GM21360 (cell line): ENCODE measurements at regions not wholly inside any gene's neighbourhood (a gene's known extent, or its start where the extent isn't known, plus 50 kb on each side); places are given as distances from the start of the nearest gene placed in this dataset.

ENCODE experiments used
- ATAC-seq: cut with Tn5 transposase; IDR thresholded peaks from one replicate; pipeline ENCODE4 v1.9.1; 2021; ENCODE audit warnings: mild to moderate bottlenecking, moderate library complexity; ENCODE audit not compliant: unreplicated experiment

DNA sequence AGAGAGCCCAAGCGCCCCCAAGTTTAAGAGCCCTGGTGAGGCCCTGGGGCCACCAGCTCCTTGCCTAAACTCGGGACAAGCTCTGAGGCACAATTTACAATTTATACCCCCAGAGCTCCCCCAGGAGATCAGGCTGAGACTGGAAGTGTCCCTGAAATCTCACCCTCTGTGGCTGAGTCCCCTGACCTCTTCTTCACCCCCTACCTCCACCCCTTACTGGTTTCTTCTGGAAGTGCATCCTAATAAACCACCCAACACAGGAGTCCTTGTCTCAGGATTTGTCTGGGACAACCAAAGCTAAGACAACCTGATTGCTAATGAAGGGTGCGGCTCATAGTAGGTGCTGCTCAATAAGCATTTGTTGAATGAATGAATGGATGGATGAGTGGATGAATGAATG lies 206.4 kb downstream of the BCL11B start:
- ATAC-seq, result no peak

DNA sequence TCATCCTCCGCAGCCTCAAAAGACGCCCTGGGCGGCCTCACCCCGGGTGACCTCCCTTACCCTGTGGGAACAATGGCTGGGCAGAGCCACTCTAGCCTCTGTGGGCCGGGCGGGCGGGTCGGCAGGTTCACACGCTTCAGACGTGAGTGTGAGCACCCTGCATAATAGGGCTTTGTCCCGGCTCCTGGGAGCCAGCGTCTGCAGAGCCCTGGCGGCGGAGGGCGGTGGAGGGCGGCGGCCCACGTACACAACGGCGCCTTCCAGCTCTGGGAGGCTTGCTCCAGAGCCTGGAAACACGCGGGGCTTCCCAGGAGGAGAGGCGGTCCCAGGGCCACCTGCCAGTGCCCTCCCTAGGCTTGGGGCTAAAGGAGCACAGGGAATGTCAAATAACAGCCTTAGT lies 205.6 kb downstream of the BCL11B start:
- ATAC-seq, result no peak

GRCh38 chr14:99067141-99067920 lies 204.7 kb downstream of the BCL11B start:
- no peak for ATAC-seq

GRCh38 chr14:99067927-99068326 lies 204.1 kb downstream of the BCL11B start:
- ATAC-seq, result no peak

DNA sequence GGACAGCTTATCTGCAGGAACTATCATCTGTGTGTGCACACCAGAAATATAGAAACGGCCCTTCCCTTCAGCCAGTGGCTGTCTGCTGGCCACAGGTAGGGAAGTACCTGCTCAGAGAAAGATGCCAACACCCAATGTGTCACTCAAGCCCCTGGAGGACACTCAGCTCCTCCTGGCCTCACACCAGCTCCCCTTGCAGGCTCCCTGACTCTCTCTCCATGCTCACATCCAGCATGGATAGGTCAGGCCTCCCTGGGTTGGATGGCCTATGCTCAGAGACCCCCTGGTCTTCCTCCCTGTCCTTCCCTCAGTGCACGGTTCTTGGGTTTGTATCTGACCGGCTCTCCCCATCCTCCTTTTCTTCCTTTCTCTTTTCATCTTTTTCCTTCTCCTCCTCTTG lies 202.1 kb downstream of the BCL11B start:
- no peak for ATAC-seq

DNA sequence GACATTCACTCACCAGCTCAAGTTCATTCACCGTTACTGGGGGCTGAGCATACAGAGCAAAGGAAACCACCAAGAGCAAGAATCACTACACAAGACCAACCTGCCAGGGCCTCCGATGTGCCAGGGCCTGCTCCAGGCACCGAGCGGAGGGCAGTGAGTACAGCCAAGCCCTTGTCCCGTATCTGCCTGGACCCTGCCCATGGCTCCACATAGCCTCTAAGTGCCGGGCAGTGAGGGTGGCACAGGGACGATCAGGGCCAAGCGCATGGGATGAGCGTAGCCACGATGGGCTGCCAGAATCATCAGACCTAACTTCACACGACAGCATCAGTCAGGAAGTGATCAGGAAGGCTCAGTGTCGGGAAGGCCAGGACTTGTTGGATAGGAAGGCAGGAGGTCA lies 199.6 kb downstream of the BCL11B start:
- no peak for ATAC-seq

- ATAC-seq, result no peak
Measured at GRCh38 chr14:99072956-99073355, 199.0 kb downstream of the BCL11B start.

DNA sequence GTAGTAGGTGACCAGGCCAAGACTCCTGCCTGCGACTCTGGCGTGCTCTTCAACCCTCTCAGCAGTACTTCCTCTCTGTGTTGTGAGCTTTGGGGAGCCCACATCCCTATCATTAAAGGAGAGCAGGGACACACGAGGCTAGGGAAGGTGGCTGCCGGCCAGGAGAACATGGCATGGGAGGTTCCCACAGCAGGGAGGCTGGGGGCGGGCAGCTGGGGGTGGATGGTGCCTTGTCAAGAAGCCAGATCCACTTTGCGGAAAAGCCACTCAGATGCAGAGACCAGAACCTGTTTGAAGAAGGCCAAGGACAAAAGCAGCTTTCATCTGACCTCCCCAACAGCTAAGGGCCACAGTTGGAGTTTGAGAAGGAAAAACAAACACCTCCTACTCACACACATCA lies 198.6 kb downstream of the BCL11B start:
- ATAC-seq, result no peak

DNA sequence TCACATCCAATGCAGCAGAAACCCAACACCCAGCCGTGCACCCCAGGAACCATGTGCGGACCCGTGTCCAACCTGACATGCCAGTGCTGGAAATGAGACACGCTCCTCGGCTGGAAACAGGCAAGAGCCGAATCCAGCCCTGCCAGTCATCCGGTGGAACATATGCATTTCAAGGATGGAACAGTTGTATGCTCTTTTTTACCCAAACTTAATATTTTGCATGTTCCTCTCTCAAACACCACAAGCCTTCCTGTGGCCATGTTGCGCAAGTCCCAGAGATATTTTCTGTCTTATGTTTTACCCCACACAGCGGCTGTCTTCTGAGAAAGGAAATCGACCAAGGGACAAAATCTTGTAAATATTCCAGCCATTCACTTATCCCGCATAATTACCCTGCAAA lies 196.9 kb downstream of the BCL11B start:
- ATAC-seq, result no peak

- no peak for ATAC-seq
Measured at GRCh38 chr14:99075771-99076375, 196.1 kb downstream of the BCL11B start.

GRCh38 chr14:99077076-99077843 lies 194.7 kb downstream of the BCL11B start:
- no peak for ATAC-seq

- ATAC-seq, result no peak
Measured at GRCh38 chr14:99077844-99078236, 194.2 kb downstream of the BCL11B start.

DNA sequence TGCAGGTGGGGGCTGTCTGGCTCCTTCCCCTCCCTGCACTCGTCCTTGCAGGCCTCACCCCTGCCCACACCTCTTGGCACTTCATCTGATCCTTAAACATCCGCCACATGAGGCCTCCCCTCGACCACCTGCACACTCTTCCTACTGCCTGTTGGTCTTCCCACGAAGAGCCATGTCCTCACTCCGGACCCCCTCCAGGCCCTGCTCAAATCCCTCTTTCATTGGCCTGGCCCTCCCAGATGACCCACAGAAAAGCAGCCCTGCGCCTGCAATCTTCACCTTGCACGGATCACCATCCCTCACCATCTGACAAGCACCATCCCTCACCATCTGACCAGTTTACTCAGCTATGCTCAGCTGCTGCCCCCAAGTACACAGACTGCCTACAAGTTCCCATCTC lies 193.6 kb downstream of the BCL11B start:
- no peak for ATAC-seq

DNA sequence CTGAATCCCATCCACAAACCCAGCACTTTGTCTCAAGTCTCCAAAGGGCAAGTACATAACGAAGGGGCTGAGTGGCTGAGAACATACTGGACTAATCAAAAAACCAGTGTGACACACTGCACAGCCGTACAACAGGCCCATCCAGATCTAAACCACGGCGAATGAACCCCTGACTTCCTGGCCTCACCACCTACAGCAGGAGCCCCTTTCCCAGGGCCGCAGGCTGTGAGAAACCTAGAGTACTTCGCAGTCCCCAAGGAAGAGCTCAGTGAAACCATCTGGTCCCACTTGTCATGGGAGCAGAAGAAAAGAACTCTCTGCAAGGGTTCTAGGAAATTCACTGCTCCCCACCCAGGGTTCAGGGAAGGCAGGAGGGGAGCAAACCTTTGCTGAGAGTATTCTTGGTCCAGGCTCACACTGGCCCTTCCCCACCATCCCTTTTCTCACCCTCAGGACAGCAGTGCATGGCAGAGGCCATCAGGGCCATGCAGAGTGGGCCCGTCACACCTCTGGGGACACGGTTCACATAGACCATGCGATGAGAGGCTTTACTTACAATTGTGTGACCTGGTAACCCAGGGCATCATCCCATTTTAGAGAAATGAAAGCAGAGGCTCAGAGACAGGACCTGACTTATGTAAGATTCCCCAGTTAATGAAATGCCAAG lies 192.8 kb downstream of the BCL11B start:
- no peak for ATAC-seq

- no peak for ATAC-seq
Measured at GRCh38 chr14:99080306-99080705, 191.7 kb downstream of the BCL11B start.

- no peak for ATAC-seq
Measured at GRCh38 chr14:99081156-99081765, 190.7 kb downstream of the BCL11B start.

DNA sequence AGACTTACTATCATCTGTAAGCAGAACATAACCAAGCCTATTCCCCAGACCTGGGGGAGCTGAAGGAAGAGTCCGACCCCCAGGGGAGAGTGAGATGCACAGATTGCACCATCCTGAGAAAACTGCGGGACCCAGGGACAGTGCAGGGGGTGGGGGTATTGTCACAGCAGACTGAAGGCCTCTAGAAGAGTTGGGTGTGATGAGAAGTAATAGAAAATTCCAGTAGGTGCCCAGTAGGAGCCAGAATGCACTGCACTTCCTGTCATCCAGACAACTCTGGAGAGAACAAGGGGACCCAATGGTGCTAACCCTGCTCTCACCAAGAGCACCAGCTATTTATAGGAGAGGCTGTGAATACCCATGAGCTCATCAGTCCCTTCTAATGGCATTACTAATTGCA lies 190.1 kb downstream of the BCL11B start:
- ATAC-seq, result no peak

DNA sequence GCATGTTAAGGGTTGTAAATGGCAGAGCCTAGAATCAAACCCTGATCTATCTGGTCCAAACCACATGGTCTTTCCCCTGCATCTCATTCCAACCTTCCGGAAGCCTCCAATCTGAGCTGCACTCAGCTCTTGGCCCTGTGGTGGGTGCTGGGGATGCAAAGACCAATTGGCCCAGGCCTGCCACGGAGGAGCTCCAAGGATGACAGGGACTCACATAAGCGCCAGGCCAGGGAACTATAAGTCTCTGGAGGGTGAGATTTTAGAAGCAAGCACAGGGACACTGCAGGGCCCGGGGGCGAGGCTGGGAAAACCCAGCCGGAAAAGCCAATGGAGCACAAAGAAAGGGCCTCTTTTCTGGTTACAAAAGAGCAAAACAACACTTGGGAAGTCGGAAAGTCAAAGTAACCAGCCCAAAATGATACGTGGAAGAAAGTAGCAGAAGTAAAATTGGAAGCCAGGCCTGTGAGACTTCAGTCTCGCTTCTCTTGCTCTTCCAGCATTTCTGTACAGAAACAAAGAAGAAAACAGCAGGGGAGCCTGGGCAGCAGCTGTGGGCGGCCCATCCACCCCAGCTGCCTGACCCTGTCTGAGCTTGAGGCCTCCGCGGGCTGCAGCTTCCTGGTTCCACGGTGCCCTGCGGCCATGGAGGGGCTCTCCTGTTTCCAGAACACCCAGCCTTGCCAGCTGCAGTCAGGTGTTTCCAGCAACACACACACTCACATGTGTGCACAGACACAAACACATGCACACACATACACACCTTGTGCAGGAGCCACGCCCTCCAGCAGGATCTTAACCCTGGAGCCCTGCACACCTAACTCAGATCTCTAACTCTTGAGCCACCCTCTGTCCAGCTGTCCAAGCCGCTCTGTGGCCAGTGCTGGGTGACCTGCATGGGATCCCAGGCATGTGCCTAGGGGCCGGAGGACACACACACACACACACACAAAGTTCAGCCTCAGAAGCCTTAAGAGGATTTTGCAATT lies 178.2 kb downstream of the BCL11B start:
- no peak for ATAC-seq

DNA sequence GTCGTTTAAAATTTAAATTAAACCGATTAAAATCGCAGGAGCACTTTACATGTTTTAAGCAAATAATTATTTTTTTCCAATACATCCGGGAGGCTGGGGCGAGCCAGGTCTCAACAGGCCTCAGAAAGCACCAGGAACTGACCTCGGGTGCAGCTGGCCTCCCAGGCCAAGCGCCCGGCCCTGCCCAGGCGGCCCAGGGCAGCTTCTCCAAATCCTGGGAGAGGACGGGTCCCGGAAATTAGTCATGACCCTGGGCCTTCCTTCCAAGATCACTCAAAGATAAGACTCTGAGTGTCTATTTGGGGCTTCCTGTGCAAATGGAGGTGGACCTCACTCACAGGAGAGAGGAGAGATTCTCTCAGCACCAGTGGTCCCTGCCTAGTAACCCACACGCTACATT lies 177.1 kb downstream of the BCL11B start:
- ATAC-seq, result no peak

- no peak for ATAC-seq
Measured at GRCh38 chr14:99095369-99095768, 176.6 kb downstream of the BCL11B start.
